Vagina (tissue), 2 donors: ENCODE measurements at regions not wholly inside any gene's neighbourhood (a gene's known extent, or its start where the extent isn't known, plus 50 kb on each side); places are given as distances from the start of the nearest gene placed in this dataset.

Experiments used
- CTCF ChIP-seq, 3 experiments: fragments of 450-650 bp in 2 of 3; fragments of 200-600 bp in 1 of 3; sonication (generic) in 1 of 3; IDR thresholded peaks; one replicate each; pipeline ENCODE4 v1.5.1; 2017 to 2019; ENCODE audit warnings: antibody characterized with exemption in 3 of 3, mild to moderate bottlenecking in 2 of 3, moderate library complexity in 2 of 3
- POLR2A ChIP-seq, 2 donors: fragments of 450-650 bp; IDR thresholded peaks; one replicate each; pipeline ENCODE4 v1.6.1; 2017; ENCODE audit warnings: antibody characterized with exemption in 2 of 2, mild to moderate bottlenecking in 2 of 2, moderate library complexity in 2 of 2
- POLR2AphosphoS5 ChIP-seq, 2 donors: sonication (generic); formaldehyde crosslinking; IDR thresholded peaks; one replicate each; pipeline ENCODE4 v1.9.0; 2017; ENCODE audit warnings: antibody characterized with exemption in 2 of 2, mild to moderate bottlenecking in 2 of 2, low read depth in 1 of 2; ENCODE audit not compliant: insufficient read depth in 1 of 2

- TF ChIP-seq CTCF (IDR thresholded peaks at IDR 0.05), result no peak
- no peak for TF ChIP-seq POLR2AphosphoS5 (IDR thresholded peaks at IDR 0.05; ENCODE audit: insufficient read depth in 1 of 2, low read depth in 1 of 2)
- no peak for TF ChIP-seq POLR2A (IDR thresholded peaks at IDR 0.05)
Observed at GRCh38 chr1:79188337-79188736, 181.8 kb upstream of the ADGRL4 start.
